Activated CD4-positive, alpha-beta T cell treated with anti-CD3 and anti-CD28 coated beads, Interleukin-2, amount 50 U/mL, for 16 hours (primary cell): ENCODE measurements at regions not wholly inside any gene's neighbourhood (a gene's known extent, or its start where the extent isn't known, plus 50 kb on each side); places are given as distances from the start of the nearest gene placed in this dataset.
"Not testable (repeated sequence)": the region's sequence is repeated elsewhere in the genome, so short reads cannot be mapped to it uniquely, and the experiment has no call there.

ENCODE experiments used
- DNase-seq: peaks from one replicate; pipeline ENCODE4 v3.0.0-alpha.2; 2020

- no peak for DNase-seq
These were observed 376.2 kb downstream of the EDEM1 start for GRCh38 chr3:5563537-5564277.

GRCh38 chr3:5564278-5564666 lies 376.8 kb downstream of the EDEM1 start:
- no peak for DNase-seq

GRCh38 chr3:5565026-5565425 lies 377.5 kb downstream of the EDEM1 start:
- DNase-seq, result no peak

GRCh38 chr3:5567113-5567512 lies 379.6 kb downstream of the EDEM1 start:
- no peak for DNase-seq

GRCh38 chr3:5568451-5568850 lies 380.9 kb downstream of the EDEM1 start:
- no peak for DNase-seq

GRCh38 chr3:5569152-5569551 lies 381.6 kb downstream of the EDEM1 start:
- no peak for DNase-seq

GRCh38 chr3:5572168-5572567 lies 384.7 kb downstream of the EDEM1 start:
- DNase-seq, result no peak

- DNase-seq, result no peak
These were observed 388.9 kb downstream of the EDEM1 start for GRCh38 chr3:5576277-5577011.

- DNase-seq, result no peak
These were observed 391.7 kb downstream of the EDEM1 start for GRCh38 chr3:5579139-5579602.

GRCh38 chr3:5579946-5580345 lies 392.4 kb downstream of the EDEM1 start:
- DNase-seq, result no peak

GRCh38 chr3:5580826-5581225 lies 393.3 kb downstream of the EDEM1 start:
- no peak for DNase-seq

- DNase-seq, result no peak
These were observed 394.2 kb downstream of the EDEM1 start for GRCh38 chr3:5581743-5582142.

GRCh38 chr3:5583920-5584319 lies 396.4 kb downstream of the EDEM1 start:
- no peak for DNase-seq

- no peak for DNase-seq
These were observed 397.6 kb downstream of the EDEM1 start for GRCh38 chr3:5585085-5585484.

GRCh38 chr3:5606884-5607472 lies 419.5 kb downstream of the EDEM1 start:
- DNase-seq, result no peak

- no peak for DNase-seq
These were observed 420.1 kb downstream of the EDEM1 start for GRCh38 chr3:5607581-5607980.

GRCh38 chr3:5608971-5609370 lies 421.5 kb downstream of the EDEM1 start:
- DNase-seq, result not testable (repeated sequence)

- DNase-seq, result no peak
These were observed 426.1 kb downstream of the EDEM1 start for GRCh38 chr3:5613599-5613998.

GRCh38 chr3:5616873-5617272 lies 429.4 kb downstream of the EDEM1 start:
- DNase-seq, result no peak

GRCh38 chr3:5618170-5618569 lies 430.7 kb downstream of the EDEM1 start:
- DNase-seq, result no peak

- no peak for DNase-seq
These were observed 442.9 kb downstream of the EDEM1 start for GRCh38 chr3:5630406-5630805.

GRCh38 chr3:5633960-5634359 lies 446.5 kb downstream of the EDEM1 start:
- no peak for DNase-seq

- DNase-seq, result no peak
These were observed 446.9 kb downstream of the EDEM1 start for GRCh38 chr3:5634411-5634810.

- no peak for DNase-seq
These were observed 448.2 kb downstream of the EDEM1 start for GRCh38 chr3:5635746-5636145.
